ENCODE measurements at regions not wholly inside any gene's neighbourhood (a gene's known extent, or its start where the extent isn't known, plus 50 kb on each side); places are given as distances from the start of the nearest gene placed in this dataset.
"Not testable (repeated sequence)": the region's sequence is repeated elsewhere in the genome, so short reads cannot be mapped to it uniquely, and the experiment has no call there.

- DNase-seq (ENCODE audit: low read depth), result no peak
These were observed 1387.5 kb upstream of the EYS start for GRCh38 chr6:67094431-67094946.

- no peak for DNase-seq (ENCODE audit: low read depth)
These were observed 1366.9 kb upstream of the EYS start for GRCh38 chr6:67073938-67074337.

- DNase-seq (ENCODE audit: low read depth), result no peak
These were observed 1361.8 kb upstream of the EYS start for GRCh38 chr6:67068781-67069180.

GRCh38 chr6:67064323-67064722 lies 1357.3 kb upstream of the EYS start:
- no peak for DNase-seq (ENCODE audit: low read depth)

DNA sequence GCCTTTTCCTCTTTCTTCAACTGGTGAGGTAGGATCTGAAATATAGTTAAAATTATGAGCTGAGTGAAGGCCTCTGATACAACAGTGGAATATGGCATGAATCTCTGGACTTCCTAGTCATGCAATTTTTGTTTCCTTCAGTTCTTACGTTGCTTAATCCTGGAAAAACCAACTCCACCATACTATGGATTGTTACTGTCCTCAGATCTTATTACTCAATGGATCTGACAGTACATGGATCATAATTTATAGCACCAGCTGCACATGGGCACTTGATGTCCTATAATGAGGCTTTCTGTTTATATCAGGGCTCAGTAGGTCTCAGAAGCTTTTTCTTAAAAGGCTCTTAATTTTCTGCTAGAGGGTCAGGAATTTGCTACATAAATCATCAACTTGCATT lies 1341.0 kb upstream of the EYS start:
- no peak for DNase-seq (ENCODE audit: low read depth)

- DNase-seq (ENCODE audit: low read depth), result no peak
These were observed 1338.0 kb upstream of the EYS start for GRCh38 chr6:67045076-67045475.

DNA sequence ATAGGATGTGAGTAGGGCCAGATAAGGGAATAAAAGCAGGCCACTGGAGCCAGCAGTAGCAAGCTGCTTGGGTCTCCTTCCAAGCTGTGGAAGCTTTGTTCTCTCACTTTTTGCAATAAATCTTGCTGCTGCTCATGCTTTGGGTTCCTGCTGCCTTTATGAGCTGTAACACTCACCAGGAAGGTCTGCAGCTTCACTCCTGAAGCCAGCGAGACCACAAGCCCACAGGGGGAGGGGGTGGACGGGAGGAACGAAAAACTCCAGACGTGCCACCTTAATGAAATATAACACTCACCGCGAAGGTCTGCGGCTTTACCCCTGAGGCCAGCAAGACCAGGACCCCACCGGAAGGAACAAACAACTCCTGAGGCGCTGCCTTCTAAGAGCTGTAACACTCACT lies 1324.4 kb upstream of the EYS start:
- no peak for DNase-seq (ENCODE audit: low read depth)

- no peak for DNase-seq (ENCODE audit: low read depth)
These were observed 1323.8 kb upstream of the EYS start for GRCh38 chr6:67030861-67031260.

- DNase-seq (ENCODE audit: low read depth), result no peak
These were observed 1310.0 kb upstream of the EYS start for GRCh38 chr6:67016921-67017460.

- no peak for DNase-seq (ENCODE audit: low read depth)
These were observed 1304.4 kb upstream of the EYS start for GRCh38 chr6:67011441-67011840.

DNA sequence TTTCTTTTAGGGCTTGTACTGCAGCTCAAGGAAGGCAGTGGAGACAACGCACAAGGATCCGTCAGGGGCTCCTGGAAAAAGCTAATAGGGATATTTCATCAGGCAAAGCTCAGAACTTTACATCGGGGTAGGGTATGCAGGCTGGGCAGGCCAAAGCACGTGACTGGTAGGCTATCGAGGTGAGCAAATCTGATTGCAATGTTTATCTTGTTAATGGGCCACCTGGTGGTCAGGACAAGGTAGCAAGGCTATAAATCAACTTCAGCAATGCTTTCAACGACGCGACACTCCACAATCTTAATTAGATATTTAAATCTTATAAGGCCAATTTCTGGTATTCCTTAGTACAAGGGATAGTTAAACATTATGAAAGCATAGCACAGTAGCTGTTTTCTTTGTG lies 1302.8 kb upstream of the EYS start:
- DNase-seq (ENCODE audit: low read depth), result no peak

- DNase-seq (ENCODE audit: low read depth), result no peak
These were observed 1296.8 kb upstream of the EYS start for GRCh38 chr6:67003844-67004243.

GRCh38 chr6:67000121-67000520 lies 1293.1 kb upstream of the EYS start:
- no peak for DNase-seq (ENCODE audit: low read depth)

DNA sequence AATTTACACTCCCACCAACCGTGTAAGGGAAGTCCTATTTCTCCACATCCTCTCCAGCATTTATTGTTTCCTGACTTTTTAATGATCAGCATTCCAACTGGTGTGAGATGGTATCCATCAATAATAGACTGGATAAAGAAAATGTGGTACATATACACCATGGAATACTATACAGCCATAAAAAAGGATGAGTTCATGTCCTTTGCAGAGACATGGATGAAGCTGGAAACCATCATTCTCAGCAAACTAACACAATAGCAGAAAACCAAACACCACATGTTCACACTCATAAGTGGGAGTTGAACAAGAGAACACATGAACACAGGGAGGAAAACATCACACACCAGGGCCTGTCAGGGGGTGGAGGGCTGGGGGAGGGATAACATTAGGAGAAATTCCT lies 1290.6 kb upstream of the EYS start:
- DNase-seq (ENCODE audit: low read depth), result not testable (repeated sequence)

GRCh38 chr6:66995669-66996068 lies 1288.6 kb upstream of the EYS start:
- DNase-seq (ENCODE audit: low read depth), result no peak

DNA sequence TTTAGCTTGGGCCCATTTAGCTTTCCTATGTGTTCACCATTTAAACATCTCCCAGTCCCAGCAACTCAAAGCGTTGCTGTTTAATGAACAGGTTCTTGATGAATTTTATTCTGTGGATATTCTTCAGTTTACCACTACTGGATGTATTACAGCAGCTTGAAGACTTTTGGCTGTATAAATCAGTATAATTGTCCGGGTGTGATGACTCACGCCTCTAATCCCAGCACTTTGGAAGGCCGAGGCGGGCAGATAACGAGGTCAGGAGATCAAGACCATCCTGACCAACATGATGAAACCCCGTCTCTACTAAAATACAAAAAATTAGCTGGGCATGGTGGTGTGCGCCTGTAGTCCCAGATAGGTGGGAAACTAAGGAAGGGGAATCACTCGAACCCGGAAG lies 1286.7 kb upstream of the EYS start:
- not testable (repeated sequence) for DNase-seq (ENCODE audit: low read depth)

DNA sequence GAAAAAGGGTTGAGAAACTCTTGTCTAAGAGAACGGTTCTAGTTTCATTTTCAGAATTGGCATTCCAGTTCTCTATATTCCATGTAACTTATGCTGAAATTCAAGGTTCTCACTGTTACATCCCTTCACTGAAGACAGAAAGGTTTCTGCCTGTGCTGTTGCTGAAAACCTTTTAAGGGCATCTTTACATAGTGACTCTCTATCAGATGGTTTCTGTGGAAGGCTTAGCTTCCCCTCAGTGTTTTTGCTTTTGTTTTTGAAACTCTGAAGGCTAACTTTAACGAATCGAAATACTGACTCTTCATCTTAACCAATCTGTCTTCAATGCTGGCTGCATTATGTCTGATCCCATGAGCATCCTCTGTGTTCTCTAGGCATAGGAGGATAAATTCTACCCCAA lies 1286.2 kb upstream of the EYS start:
- DNase-seq (ENCODE audit: low read depth), result no peak

GRCh38 chr6:66992660-66993059 lies 1285.6 kb upstream of the EYS start:
- no peak for DNase-seq (ENCODE audit: low read depth)

- DNase-seq (ENCODE audit: low read depth), result no peak
These were observed 1279.9 kb upstream of the EYS start for GRCh38 chr6:66986940-66987339.

DNA sequence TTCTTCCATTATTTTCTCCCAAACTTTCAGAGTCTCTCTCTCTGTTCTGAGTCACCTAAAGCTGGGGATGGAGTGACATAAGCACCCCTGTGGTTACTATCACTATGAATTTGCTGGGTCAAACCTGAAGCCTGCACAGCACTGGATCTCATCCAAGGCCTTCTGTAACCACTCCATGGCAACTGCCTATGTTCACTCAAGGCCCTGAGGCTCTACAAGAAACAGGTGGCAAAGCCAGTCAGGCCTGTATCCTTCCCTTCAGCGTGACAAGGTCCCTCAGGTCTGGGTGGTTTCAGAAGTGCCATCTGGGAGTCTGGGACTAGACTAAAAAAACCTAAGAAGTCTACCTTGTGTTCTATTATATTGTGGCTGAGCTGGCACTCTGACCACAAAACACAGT lies 1278.8 kb upstream of the EYS start:
- DNase-seq (ENCODE audit: low read depth), result no peak

GRCh38 chr6:66970373-66970772 lies 1263.3 kb upstream of the EYS start:
- no peak for DNase-seq (ENCODE audit: low read depth)

- no peak for DNase-seq (ENCODE audit: low read depth)
These were observed 1258.2 kb upstream of the EYS start for GRCh38 chr6:66965227-66965626.

GRCh38 chr6:66964216-66964615 lies 1257.2 kb upstream of the EYS start:
- DNase-seq (ENCODE audit: low read depth), result no peak

DNA sequence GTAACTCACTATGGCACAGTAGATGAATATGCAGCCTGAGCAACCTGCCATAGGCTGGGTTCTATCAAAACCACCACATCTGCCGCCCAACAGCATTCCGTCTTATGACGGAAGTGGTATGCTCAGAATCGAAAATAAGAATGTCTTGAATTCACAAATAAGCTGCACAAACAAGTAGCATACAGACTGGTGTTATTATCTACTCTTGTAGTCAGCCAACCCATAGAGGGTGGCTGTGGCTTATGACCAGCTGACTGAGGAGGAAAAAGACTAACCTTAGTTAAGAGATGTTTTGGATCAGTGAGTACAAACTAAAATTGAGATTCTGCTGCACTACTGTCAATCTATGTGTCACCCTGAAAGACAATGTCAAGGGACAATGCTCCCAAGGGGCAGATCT lies 1255.1 kb upstream of the EYS start:
- no peak for DNase-seq (ENCODE audit: low read depth)

Measured in forelimb muscle (tissue), 1 donor.